ENCODE measurements at regions not wholly inside any gene's neighbourhood (a gene's known extent, or its start where the extent isn't known, plus 50 kb on each side); places are given as distances from the start of the nearest gene placed in this dataset.

GRCh38 chr1:30137001-30137400 lies 586.4 kb downstream of the MATN1 start:
- ATAC-seq (ENCODE audit: insufficient read depth, low FRiP score) (no peak), DNase-seq (no peak)
- H3K9me3 ChIP-seq (ENCODE audit: control insufficient read depth in 4 of 4, insufficient read depth in 3 of 4, low read length in 3 of 4), result no peaks in the 10 kb centered on the region
- no peak overlapping the region for H3K4me3 ChIP-seq
- no peaks in the 10 kb centered on the region for H3K4me1 ChIP-seq (ENCODE audit: control insufficient read depth in 5 of 5, insufficient read depth in 5 of 5, low read length in 5 of 5)
- 80 to 92% methylated on average over 3 of the region's 3 CpGs for WGBS, 2 donors
- TF ChIP-seq, protein P1, sequence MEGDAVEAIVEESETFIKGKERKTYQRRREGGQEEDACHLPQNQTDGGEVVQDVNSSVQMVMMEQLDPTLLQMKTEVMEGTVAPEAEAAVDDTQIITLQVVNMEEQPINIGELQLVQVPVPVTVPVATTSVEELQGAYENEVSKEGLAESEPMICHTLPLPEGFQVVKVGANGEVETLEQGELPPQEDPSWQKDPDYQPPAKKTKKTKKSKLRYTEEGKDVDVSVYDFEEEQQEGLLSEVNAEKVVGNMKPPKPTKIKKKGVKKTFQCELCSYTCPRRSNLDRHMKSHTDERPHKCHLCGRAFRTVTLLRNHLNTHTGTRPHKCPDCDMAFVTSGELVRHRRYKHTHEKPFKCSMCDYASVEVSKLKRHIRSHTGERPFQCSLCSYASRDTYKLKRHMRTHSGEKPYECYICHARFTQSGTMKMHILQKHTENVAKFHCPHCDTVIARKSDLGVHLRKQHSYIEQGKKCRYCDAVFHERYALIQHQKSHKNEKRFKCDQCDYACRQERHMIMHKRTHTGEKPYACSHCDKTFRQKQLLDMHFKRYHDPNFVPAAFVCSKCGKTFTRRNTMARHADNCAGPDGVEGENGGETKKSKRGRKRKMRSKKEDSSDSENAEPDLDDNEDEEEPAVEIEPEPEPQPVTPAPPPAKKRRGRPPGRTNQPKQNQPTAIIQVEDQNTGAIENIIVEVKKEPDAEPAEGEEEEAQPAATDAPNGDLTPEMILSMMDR (IDR thresholded peaks at IDR 0.05; ENCODE audit: control extremely low read depth, extremely low read depth), result no peak
- H3K27me3 ChIP-seq (ENCODE audit: control insufficient read depth in 3 of 3, insufficient read depth in 3 of 3, low read length in 2 of 3), result peaks cover 0 to 7% (median 0%) of the 10 kb centered on the region in 3 donors
- no peak overlapping the region for H3K9ac ChIP-seq (ENCODE audit: insufficient read depth in 1 of 2, low read length in 2 of 2)
- H3K36me3 ChIP-seq (ENCODE audit: control insufficient read depth in 4 of 4, insufficient read depth in 4 of 4, low read length in 4 of 4), result no peaks in the 10 kb centered on the region
- no peak overlapping the region for H3K27ac ChIP-seq (ENCODE audit: low read depth in 1 of 2, low read length in 1 of 2)

GRCh38 chr1:30135698-30136097 lies 587.7 kb downstream of the MATN1 start:
- no peaks in the 10 kb centered on the region for H3K36me3 ChIP-seq (ENCODE audit: control insufficient read depth in 4 of 4, insufficient read depth in 4 of 4, low read length in 4 of 4)
- DNase-seq, result no peak
- no peak overlapping the region for H3K27ac ChIP-seq (ENCODE audit: low read depth in 1 of 2, low read length in 1 of 2)
- 87 to 94% methylated on average over 4 of the region's 4 CpGs for WGBS, 2 donors
- H3K27me3 ChIP-seq (ENCODE audit: control insufficient read depth in 3 of 3, insufficient read depth in 3 of 3, low read length in 2 of 3), result peaks cover 0 to 7% (median 0%) of the 10 kb centered on the region in 3 donors
- H3K4me3 ChIP-seq, result no peak overlapping the region
- H3K4me1 ChIP-seq (ENCODE audit: control insufficient read depth in 5 of 5, insufficient read depth in 5 of 5, low read length in 5 of 5), result no peaks in the 10 kb centered on the region
- TF ChIP-seq, protein P1 (IDR thresholded peaks at IDR 0.05; ENCODE audit: control extremely low read depth, extremely low read depth), result no peak
- no peak overlapping the region for H3K9ac ChIP-seq (ENCODE audit: insufficient read depth in 1 of 2, low read length in 2 of 2)
- no peaks in the 10 kb centered on the region for H3K9me3 ChIP-seq (ENCODE audit: control insufficient read depth in 4 of 4, insufficient read depth in 3 of 4, low read length in 3 of 4)
- ATAC-seq (ENCODE audit: insufficient read depth, low FRiP score), result no peak

DNA sequence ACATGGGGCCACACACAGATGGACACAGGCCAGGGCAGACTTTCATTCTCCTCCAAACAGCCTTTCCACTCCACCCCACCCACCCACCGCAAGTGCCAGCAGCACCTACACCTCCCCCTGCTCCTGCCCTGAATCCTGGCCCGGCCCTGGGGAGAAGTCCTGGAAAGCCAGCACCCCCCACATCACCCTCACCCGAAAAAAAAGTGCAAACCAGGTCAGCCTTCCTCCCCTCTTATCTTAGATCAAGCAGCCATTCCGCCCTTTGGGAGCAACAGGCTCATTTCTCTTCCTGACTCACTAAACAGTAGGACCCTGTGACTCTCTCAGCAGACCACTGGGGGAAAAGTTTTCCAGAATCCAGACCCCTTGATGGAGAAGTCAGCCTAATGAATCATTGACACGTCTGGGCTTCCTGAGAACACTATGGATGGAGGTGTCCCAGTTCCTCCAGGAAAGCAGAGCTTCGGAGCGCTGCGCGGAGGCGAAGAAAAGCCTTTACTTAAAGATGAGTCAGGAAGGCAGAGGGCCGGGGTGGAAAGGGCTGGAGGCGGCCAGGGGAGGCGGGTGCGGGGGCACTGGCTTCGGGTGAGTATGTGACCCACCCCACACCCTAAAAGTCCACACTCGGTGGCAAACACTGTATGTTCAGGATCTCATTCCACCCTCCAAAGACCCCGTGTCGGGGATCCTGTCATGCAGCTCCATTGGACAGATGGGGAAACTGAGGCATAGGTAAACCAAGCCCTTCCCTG lies 588.7 kb downstream of the MATN1 start:
- ATAC-seq (ENCODE audit: insufficient read depth, low FRiP score) (no peak), DNase-seq (no peak)
- Histone ChIP-seq H3K36me3 (ENCODE audit: control insufficient read depth in 4 of 4, insufficient read depth in 4 of 4, low read length in 4 of 4) (no peaks in the 10 kb centered on the region), H3K4me1 (ENCODE audit: control insufficient read depth in 5 of 5, insufficient read depth in 5 of 5, low read length in 5 of 5) (peaks cover 0 to 6% (median 4%) of the 10 kb centered on the region in 5 donors), H3K27ac (ENCODE audit: low read depth in 1 of 2, low read length in 1 of 2) (no peak overlapping the region), H3K27me3 (ENCODE audit: control insufficient read depth in 3 of 3, insufficient read depth in 3 of 3, low read length in 2 of 3) (peaks cover 0 to 8% (median 0%) of the 10 kb centered on the region in 3 donors), H3K4me3 (no peak overlapping the region), H3K9me3 (ENCODE audit: control insufficient read depth in 4 of 4, insufficient read depth in 3 of 4, low read length in 3 of 4) (no peaks in the 10 kb centered on the region), H3K9ac (ENCODE audit: insufficient read depth in 1 of 2, low read length in 2 of 2) (no peak overlapping the region)
- TF ChIP-seq, protein P1 (IDR thresholded peaks at IDR 0.05; ENCODE audit: control extremely low read depth, extremely low read depth), result no peak
- 77 to 84% methylated on average over 18 of the region's 18 CpGs for WGBS, 2 donors
